Ureter (tissue), 1 donor: ENCODE measurements at regions not wholly inside any gene's neighbourhood (a gene's known extent, or its start where the extent isn't known, plus 50 kb on each side); places are given as distances from the start of the nearest gene placed in this dataset.
A peak's percentile ranks its signal among the peaks of the same experiment; 100 is the strongest.

Experiments used
- DNase-seq: peaks from one replicate; pipeline ENCODE4 v3.0.0-alpha.2; 2020; ENCODE audit warnings: low spot score
- donor health status: DM: yes; HTN: yes; CAD: no.

DNA sequence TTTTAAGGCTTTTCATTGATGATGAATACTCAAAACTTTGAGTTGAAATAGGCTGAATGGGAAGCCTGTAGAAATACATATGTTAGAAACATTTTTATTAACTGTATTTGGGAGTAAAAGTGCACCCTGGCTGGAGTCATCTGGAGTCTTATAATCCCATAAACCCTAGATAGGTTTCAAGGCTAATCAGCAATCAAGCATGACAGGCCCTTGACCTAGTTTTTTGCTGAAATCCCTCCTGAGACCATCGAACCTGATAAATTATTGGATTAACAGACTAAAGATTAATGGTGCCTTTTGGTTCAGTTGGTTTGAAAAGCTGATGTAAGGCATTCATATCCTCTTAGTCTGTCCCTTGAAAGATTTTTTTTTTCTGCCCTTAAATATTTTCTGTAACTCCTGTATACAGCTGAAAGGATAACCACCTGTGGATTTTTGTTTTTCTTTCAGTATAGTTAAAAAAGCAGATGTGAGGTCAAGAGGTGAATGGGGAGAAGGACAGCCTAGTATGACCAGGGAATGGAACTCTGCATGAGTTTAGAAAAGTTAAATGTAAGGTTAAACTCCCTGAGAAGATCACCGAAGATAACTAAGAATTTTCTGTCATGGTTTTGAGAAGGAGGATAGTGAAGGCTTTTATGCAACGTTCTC lies 69.4 kb upstream of the STXBP5L start:
- no peak for DNase-seq

GRCh38 chr3:120839120-120839519 lies 68.9 kb upstream of the STXBP5L start:
- no peak for DNase-seq

DNA sequence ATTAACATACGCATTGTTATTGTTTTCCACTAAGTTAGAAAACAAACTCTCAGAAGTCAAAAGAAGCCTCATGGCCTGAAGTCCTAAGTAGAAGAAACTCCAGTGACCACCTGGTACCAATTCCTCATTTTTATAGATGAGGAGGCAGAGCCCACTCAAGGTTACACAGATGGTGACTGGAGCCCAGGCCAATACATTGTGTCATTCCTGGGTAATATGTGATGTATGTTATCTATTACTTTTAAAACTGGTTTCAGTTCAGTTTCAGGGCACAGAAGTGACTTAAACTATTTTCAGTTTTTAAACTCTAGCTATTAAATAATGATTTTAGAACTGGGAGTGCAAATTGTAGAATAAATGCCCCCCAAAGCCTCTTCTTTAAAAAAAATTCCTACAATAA lies 66.7 kb upstream of the STXBP5L start:
- DNase-seq, result no peak

- no peak for DNase-seq
Observed at GRCh38 chr3:120846073-120846472, 61.9 kb upstream of the STXBP5L start.

- DNase-seq, result no peak
Observed at GRCh38 chr3:120848503-120848902, 59.5 kb upstream of the STXBP5L start.

DNA sequence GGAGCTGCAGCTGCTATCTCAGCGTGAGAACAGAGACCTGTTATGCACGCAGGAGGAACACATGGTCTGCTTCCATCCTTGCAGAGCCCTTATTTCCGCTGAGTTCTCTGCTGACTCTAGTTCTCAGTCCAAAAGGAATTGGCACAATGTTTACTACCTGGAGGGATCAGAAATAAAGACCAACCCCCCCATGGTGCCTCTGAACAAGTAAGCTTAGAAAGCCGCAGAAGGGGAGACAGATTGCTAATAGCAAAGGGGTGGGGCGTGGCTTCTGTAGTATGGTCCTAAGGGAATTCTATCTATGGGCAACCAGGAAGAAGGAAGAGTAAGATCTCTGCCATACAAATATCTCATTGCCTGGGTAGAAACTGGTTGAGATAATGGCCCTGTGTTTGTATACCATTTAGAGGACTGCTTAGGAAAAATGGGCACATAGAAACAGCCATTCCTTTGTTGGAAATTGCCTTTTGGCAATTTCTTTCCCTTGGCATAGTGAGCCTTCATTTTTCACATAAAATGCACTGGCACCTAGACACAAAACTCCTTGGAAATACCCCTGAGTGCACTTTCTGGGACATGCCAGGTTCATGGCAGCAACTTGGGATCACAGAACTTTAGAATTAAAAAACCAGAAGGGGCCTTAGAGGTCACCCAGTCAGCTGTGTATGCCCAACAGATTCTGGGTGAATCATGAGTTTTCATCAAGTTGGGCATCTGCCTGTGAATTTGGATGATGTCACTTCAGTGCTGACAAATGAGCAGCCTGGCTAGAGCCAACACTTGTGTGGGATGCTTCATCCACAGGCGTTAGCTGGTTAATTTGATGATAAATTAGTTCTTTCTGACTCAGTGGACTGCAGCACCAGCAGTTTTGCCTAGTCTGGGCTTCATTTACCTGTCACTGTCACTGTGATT lies 57.4 kb upstream of the STXBP5L start:
- no peak for DNase-seq

DNA sequence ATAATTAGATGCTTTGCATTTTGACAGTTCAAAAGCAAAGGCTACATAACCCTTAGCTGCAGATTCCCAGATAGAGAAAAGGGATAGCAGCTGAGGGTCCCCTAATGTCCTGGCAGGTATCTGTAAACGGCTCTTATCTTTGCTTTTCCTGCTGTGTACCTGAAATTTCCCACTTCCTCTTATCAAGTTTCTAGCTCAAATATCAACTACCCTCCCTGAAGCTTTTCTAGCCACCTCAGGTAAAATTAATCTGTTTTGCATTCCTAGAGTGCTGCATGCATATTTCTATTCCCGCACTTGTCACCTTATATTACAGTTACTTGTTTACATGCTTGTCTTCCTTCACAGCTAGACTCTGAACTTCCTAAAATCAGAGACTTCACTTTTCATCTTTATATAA lies 55.6 kb upstream of the STXBP5L start:
- no peak for DNase-seq

GRCh38 chr3:120853416-120853815 lies 54.6 kb upstream of the STXBP5L start:
- no peak for DNase-seq

DNA sequence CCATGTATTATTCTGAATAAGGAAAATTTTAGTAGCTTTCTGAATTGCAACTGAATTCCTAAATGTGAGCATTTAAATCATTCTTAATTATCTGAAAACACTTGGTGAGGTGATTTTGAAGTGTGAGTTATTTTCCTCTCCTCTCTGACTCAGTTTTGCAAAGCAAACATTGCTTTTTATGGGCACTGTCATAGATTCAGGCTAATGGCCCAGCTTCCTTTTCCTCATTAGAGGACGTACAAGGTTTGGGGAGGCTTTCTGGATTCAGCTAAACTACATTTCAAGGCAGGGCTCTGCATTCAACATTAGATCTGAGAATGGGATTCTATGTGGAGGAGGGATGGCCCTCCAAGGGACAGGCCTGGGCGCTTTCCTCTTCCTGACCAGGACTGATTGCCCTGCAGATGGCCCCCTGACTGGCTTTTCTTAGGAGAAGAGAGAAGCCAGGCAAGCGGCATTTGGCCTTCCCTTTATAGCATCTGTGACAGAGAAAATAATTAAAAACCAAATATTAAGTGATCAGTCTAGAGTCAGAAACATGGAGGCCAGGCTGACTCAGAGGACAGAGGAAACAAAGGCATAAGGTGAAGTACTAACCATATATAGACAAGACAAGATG lies 53.0 kb upstream of the STXBP5L start:
- no peak for DNase-seq

- DNase-seq, result peak; percentile 47
Observed at GRCh38 chr3:120855665-120856437, 52.2 kb upstream of the STXBP5L start.
